GM23248 (cell line): ENCODE measurements at regions not wholly inside any gene's neighbourhood (a gene's known extent, or its start where the extent isn't known, plus 50 kb on each side); places are given as distances from the start of the nearest gene placed in this dataset.

ENCODE experiments used
- EZH2 ChIP-seq: fragments of 200-600 bp; sonication (generic); IDR thresholded peaks from 2 replicates; pipeline ENCODE4 v1.6.1; 2018; ENCODE audit warnings: antibody characterized with exemption, mild to moderate bottlenecking; ENCODE audit not compliant: insufficient read depth, poor library complexity, severe bottlenecking
- EZH2phosphoT487 ChIP-seq: fragments of 200-600 bp; sonication (generic); IDR thresholded peaks from 2 replicates; pipeline ENCODE4 v1.6.1; 2018; ENCODE audit warnings: antibody characterized with exemption, moderate library complexity, mild to moderate bottlenecking, low read depth; ENCODE audit not compliant: insufficient read depth

GRCh38 chr17:5823219-5823618, 238.9 kb upstream of the NLRP1 start:
- TF ChIP-seq EZH2phosphoT487 = no peak
- no peak for TF ChIP-seq EZH2
